SH-SY5Y (cell line): ENCODE measurements at regions not wholly inside any gene's neighbourhood (a gene's known extent, or its start where the extent isn't known, plus 50 kb on each side); places are given as distances from the start of the nearest gene placed in this dataset.

Experiments used
- GATA2 ChIP-seq: IDR thresholded peaks from 2 replicates; pipeline ENCODE4 v1.6.1; 2011; ENCODE audit warnings: mild to moderate bottlenecking, low read depth, low read length
- GATA3 ChIP-seq: IDR thresholded peaks from 2 replicates; pipeline ENCODE4 v1.6.1; 2011; ENCODE audit warnings: low read depth, mild to moderate bottlenecking, low read length, moderate library complexity

GRCh38 chr1:115429884-115430283 lies 91.8 kb upstream of the NGF start:
- no peak for TF ChIP-seq GATA3

DNA sequence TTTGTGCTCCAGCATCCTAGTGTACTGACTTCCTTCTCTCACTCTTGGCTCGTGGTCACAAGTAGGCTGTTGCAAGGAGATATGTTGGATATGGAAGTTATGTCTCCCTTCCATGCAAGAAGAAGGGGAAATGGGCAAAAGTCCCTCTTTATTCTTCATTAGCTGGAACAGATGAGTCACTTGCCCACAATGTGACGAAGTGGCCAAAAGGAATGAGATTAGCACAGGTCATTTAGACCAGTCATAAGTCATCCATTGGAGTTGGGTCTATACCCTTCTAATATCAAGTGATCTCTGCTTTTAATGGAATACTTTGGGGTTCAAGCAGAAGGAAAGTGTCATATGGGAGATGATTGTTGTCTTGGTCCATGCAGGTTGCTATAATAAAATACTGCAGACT lies 91.2 kb upstream of the NGF start:
- no peak for TF ChIP-seq GATA3
- TF ChIP-seq GATA2, result no peak

GRCh38 chr1:115428676-115429075 lies 90.6 kb upstream of the NGF start:
- no peak for TF ChIP-seq GATA2
- TF ChIP-seq GATA3, result no peak

GRCh38 chr1:115428256-115428655 lies 90.2 kb upstream of the NGF start:
- no peak for TF ChIP-seq GATA2
- TF ChIP-seq GATA3, result no peak

GRCh38 chr1:115426956-115427355 lies 88.9 kb upstream of the NGF start:
- TF ChIP-seq GATA3 (no peak), GATA2 (no peak)

GRCh38 chr1:115426231-115426771 lies 88.3 kb upstream of the NGF start:
- TF ChIP-seq GATA3 (no peak), GATA2 (no peak)

GRCh38 chr1:115425442-115425841 lies 87.4 kb upstream of the NGF start:
- TF ChIP-seq GATA2 (no peak), GATA3 (no peak)

- TF ChIP-seq GATA3, result no peak
- TF ChIP-seq GATA2, result no peak
Measured at GRCh38 chr1:115423776-115424175, 85.7 kb upstream of the NGF start.

DNA sequence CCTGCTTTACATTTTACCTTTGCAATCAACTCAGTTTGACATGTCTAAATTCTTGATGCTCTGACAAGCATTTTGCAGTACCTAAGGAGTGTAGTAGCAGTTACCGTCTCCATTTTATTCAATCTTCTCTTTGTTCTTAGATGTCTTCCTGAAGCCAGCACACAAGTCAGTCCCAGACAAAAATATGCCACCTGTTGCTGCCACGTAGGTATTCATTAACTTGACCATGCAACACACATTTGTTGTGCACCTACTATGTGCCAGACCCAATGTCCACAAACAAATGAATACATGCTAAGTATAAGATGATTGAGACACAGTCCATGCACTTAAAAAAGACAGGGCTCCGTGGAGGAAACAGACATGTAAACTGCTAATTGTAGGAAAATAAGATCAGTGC lies 81.5 kb upstream of the NGF start:
- TF ChIP-seq GATA2, result no peak
- TF ChIP-seq GATA3, result no peak

- no peak for TF ChIP-seq GATA3
- no peak for TF ChIP-seq GATA2
Measured at GRCh38 chr1:115413621-115414020, 75.6 kb upstream of the NGF start.

GRCh38 chr1:115413208-115413607 lies 75.2 kb upstream of the NGF start:
- TF ChIP-seq GATA3, result no peak
- no peak for TF ChIP-seq GATA2

GRCh38 chr1:115412733-115413132 lies 74.7 kb upstream of the NGF start:
- TF ChIP-seq GATA3, result no peak
- no peak for TF ChIP-seq GATA2

DNA sequence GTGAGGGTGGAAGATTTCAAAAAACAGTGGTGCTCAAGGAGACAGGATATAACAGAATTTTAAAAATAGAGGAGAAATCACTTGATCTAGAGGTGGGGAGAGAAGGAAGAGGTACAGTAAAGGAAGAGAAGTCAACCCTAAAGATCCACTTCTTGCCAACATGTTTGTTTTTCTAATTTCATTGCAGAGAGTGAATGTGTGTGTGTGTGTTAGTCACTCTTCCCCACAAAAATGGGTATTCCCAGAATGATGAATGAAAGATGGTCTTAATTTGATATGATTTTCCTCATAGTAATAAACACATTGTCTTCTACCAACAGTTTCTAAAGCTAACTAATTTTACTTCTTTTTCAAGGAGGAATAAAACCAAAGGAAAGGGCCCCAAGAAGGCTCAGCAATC lies 74.2 kb upstream of the NGF start:
- TF ChIP-seq GATA3 (no peak), GATA2 (no peak)

DNA sequence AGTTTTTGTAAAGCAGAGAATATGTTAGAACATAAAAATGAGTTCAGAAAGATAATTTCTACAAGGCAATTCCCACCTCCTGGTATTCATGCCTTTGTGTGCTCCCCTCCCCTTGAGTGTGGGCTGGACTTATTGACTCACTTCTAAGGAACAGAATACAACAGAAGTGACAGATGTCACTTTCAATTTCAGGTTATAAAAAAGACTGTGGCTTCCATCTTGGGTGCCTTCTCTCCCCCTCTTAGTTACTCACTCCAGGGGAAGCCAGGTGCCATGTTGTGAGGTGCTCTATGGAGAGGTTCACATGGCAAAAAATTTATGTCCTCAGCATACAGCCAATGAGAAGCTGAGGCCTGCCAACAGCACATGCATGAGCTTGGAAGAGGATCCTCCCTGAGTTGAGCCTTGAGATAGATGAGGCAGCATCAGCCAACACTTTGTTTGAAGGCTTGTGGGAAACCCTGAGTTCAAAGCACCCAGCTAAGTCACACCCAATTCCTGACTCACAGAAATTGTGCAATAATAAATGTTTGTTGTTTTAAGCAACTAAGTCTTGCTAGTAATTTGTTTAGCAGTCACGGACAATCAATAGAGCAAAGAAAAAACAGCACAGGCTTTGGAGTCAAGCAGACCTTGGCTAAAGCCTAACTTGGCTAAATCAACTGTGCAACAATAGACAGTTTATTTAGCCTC lies 73.5 kb upstream of the NGF start:
- TF ChIP-seq GATA3 (no peak), GATA2 (no peak)

GRCh38 chr1:115409094-115410015 lies 71.3 kb upstream of the NGF start:
- TF ChIP-seq GATA3 (no peak), GATA2 (no peak)

DNA sequence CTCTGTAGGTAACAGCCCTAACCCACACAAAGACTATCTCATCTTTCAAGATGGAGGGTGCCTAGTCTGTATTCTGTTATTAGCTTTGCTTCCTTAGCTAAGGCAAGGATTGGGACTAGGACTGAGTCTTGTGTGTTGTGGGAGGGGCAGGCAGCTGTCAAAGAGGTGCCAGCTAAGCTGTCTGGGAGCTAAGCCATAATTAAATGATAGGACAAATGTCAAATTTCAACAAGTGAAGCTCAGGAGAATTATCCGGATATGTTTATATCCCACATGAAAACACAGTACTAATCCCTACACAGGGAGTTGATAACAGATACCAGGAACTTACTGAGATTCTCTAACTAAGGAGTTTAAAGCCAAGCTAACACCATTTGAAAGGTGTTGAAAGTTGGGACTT lies 70.5 kb upstream of the NGF start:
- no peak for TF ChIP-seq GATA3
- no peak for TF ChIP-seq GATA2
